GM21619 (cell line): ENCODE measurements at regions not wholly inside any gene's neighbourhood (a gene's known extent, or its start where the extent isn't known, plus 50 kb on each side); places are given as distances from the start of the nearest gene placed in this dataset.
"Not testable (repeated sequence)": the region's sequence is repeated elsewhere in the genome, so short reads cannot be mapped to it uniquely, and the experiment has no call there.

Experiments used
- ATAC-seq: cut with Tn5 transposase; IDR thresholded peaks from one replicate; pipeline ENCODE4 v1.9.1; 2021; ENCODE audit not compliant: unreplicated experiment

DNA sequence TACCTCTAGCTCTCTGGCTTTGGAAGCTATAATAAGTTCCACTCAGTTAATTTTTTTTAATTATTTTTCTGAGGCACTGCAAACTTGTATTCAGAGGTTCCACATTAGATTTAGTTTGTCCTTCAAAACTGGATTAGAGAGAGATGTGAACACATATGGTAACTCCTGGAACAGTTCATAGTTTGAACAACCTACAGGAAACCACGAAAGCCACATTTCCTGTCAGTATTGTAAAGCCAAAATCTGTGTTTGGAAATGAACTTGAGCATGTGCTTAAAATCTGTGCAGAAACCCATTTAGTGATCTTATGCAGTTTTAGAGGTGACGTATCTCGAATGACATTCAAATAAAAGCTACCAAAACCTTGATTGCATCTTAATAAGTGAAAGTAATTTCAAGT, 1952.0 kb downstream of the OLFM4 start:
- no peak for ATAC-seq

DNA sequence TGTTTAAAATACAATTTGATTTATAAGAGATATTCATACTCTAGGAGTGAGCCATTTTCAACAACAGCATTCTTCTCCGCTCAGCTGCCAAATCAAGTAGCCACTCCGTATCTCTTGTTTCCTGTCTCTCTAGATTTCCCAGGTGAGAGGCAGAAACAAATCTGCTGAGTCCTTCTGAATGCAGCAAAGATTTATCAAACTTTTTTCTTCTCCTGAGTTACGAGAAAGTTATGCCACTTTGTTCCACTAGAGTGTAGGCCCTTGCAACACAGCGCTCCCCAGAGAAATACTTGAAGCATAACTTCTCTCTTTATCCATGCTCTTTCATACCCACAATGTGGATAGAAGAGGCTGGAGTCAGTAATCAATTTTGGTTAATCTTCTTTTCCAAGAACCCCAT, 1960.8 kb downstream of the OLFM4 start:
- ATAC-seq: no peak

DNA sequence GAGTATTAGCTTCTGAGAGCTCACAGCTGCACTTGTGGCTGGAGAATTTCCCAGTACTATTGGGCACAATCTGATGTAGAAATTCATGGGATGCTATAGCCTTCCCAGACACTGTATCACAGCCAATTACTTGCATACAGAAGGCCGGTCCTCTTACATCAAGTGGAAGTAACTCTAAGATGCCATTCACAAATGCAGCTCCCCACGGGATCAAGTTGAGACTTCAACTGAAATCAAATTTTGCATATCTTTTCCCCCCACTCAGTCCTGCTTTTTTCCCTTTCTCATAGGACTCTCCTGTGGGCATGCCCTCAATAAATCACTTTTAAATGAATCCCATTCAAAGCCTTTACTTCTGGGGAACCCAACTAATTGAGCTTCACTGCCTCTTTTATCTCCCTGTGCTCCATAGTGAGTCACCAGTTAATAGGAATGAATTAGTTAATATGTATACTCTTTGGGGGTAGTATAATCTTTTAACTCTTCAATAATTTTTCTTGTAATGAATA, 1970.8 kb downstream of the OLFM4 start:
- no peak for ATAC-seq

DNA sequence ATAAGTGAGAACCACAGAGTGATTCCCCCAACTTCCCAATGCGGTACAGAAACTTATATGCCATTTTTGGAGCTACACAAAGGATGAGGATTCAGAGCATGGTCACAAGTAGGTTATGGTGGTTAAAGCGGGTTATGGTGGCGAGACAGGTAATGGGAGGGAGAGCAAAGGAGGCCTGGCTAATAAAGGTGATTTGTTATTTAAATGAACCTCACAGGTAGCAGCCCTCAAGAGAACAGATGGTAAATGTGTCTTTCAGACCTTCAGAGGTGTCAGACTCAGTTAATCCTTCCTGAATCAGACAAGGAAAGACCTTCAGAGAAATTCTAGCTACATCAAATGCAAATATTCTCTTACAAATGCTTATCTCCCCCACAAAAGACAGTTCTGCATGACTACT, 1971.4 kb downstream of the OLFM4 start:
- no peak for ATAC-seq

DNA sequence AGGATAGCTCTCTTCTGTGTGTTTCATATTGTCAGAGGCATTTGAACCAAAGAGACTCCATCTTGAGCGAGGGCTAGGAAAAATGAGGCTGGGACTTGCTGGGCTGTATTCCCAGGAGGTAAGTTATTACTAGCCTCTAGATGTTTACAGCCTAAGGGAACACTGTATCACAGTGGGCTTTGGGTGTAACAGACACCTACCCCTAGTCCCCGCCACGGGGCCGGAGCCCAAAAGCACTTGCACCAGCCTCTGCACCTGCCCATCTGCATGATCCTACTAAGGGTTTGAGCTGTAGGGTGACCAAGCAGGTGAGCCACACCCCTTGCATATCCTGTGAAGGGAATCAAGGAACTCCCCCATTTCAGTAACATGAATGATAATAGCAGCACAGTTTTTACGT, 1972.2 kb downstream of the OLFM4 start:
- no peak for ATAC-seq

DNA sequence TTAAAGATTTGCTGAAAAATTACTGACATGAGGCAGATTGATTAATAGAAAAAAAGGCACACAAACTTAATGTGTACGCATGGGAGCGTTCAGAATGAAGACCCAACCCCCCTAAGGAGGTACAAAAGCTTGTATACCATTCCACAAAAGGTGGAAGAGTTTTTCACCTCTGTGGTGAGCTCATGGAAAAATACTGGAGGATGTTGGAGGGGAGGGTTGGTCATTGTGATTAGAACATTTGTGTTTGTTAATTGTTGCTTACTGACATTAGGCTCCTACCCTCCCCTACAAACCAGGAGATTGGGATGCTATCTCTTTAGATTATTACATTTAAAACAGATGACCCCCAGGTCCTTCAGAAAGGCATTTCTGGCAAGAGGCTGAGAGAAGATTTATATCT, 1973.3 kb downstream of the OLFM4 start:
- ATAC-seq: no peak

DNA sequence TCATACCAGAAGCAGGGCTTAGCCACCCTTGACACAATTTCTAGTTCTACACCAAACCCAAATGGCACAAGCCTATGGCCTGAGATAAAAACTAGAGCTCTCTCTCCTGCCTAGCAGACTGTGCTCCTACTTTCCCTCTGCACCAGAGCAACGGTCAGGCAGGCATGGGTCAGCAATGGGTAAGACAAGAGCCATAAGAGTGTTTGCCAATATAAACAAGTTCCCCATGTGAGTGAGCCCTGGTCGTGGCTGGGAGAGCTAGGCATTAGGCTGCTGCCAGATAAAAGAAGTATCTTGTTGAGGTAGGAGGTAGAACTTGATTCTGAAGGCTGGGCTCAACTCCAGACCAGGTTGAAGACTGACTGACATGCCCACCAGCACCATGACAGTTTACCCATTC, 1979.1 kb downstream of the OLFM4 start:
- no peak for ATAC-seq

DNA sequence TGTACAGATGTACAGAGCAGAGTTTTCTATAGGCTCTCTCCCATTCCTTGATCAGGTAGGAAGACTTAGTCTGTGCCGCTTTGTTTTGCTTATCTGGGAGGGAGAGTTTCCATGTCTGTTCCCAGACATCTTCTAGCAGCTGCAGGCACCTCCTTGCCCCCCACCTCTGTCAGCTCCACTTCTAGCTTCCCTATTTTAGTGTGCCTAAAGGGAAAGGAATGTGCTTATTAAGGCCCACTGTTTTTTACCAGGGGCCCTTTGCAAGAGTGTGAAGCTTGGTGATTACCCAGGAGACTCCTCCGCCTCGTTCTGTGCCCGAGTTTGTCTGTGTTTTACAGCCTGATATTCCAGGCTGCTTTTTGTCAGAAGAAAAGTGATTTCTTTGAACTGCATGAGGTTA, 1984.4 kb downstream of the OLFM4 start:
- ATAC-seq: no peak

DNA sequence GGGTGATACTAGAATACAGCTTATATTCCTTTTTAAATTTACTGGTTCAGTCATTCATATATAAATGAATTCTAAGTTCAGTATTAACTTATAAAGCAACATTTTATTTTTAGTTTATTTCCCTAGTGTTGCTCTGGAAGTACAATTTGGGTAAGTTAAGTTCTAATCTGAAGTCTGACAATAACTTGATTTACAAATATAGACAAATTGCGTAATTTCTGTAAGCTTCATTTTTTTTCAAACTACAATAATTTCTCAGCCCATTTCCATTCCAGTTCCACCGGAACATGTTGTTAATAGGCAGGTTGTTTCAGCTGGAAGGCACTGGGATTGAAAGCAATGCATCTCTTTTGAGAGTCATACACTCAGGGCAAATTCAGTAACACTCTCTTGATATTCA, 2000.7 kb downstream of the OLFM4 start:
- no peak for ATAC-seq

DNA sequence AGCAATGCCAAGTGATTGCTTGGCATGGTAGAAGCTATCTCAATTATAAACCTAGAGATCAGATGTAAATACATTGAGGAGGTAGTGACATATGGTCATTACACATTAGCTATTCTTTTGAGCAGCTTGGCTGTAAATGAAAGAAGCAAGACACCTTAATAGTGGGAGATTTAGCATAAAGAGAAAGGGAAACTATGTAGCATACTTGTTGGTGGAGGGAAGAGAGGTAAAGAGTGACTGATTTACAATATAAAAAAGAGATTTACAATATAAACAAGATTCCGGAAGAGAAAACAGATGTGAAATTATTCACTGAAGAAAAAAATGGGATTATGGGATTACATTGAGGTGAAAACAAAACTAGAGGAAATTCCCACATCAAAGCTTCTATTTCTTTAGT, 2009.6 kb downstream of the OLFM4 start:
- ATAC-seq: no peak

DNA sequence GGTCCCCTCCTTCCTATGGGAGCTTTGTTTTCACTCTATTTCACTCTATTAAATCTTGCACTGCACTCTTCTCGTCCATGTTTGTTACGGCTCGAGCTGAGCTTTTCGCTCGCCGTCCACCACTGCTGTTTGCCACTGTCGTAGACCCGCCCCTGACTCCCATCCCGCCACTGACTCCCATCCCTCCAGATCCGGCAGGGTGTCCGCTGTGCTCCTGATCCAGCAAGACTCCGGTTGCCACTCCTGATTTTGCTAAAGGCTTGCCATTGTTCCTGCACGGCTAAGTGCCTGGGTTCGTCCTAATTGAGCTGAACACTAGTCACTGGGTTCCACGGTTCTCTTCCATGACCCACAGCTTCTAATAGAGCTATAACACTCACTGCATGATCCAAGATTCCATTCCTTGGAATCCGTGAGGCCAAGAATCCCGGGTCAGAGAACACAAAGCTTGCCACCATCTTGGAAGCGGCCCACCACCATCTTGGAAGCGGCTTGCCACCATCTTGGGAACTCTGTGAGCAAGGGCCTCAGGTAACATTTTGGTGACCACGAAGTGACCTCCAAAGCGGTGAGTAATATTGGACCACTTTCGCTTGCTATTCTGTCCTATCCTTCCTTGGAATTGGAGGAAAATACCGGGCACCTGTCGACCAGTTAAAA, 2025.4 kb downstream of the OLFM4 start:
- ATAC-seq: not testable (repeated sequence)

DNA sequence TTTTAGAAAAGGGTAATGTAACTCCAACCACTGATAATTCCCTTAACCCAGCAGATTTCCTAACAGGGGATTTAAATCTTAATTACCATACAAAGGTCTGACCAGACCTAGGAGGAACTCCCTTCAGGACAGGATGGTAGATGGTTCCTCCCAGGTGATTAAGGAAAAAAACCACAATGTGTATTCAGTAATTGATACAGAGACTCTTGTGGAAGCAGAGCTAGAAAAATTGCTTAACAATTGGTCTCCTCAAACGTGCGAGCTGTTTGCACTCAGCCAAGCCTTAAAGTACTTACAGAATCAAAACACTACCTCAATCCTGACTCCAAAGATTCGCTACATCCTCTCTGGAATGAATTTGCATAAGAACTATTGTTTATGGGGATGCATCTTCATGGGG, 2027.1 kb downstream of the OLFM4 start:
- not testable (repeated sequence) for ATAC-seq

DNA sequence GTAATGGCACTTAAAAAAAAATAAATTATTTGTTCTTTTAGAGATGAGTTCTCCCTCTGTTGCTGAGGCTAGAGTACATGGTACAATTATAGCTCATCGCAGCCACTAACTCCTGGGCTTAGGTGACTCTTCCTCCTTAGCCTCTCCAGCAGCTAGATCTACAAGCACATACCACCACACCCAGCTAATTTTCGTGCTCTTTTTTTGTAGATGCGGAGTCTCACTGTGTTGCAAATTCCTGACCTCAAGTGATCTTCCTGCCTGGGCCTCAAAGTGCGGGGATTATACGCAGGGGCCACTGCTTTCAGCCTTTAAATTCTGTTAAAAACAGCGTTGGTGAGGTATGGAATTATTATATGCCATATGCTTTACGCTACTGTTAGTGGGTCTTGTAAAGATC, 2034.0 kb downstream of the OLFM4 start:
- ATAC-seq: no peak

DNA sequence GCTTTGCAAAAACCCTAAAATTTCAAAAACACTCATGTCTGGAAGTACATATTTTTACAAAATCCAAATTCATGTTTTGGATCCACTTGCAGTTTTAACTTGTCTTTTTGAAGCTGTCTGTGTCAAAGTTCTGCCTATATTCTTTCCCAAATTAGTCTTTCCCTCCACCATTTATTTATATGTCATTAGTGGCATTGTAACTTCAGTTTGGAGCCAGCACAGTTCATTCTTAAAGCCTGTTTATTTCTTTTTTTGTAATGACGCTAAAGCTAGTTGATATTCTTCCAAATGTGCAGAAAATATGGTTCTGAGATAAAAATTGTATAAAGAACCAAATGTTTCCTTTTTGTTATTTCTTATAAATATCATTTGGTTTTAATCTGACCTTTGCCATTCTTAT, 2039.3 kb downstream of the OLFM4 start:
- no peak for ATAC-seq

DNA sequence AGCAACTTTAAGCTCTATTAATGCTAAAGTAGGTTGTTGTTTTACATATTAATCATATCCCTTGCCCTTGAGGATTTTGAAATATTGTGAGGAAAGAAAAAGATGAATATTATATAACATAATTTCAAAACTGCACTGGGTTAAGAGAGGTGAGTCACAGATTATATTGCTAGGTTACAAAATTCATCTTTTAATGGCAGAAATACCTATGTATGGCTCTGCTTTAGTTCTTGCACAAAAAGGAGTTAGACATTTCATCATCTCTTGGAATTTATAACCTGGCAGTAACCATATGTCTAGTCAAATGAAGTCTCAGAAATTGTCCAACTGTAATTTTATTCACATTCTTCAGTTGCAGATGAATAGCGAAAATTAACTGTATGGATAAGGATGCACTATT, 2041.1 kb downstream of the OLFM4 start:
- no peak for ATAC-seq

DNA sequence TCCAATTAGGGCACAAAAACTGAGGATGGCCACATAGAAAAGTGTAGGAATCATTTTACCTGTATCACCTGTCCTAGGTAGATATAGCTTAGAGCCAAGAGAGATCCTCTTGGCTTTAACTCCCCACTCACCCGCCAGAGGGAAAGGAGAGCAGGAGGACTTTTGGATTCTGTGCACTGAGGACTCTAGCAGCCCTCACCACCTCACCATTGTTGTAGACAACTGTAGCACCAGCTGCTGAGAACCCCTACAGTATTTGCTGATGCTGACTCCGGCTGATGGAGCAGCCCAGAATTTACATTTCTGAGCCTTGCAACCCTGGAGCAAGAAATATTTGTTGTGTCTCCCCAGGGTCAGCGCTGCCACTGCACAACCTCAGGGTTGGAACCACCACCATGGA, 2044.4 kb downstream of the OLFM4 start:
- ATAC-seq: no peak

DNA sequence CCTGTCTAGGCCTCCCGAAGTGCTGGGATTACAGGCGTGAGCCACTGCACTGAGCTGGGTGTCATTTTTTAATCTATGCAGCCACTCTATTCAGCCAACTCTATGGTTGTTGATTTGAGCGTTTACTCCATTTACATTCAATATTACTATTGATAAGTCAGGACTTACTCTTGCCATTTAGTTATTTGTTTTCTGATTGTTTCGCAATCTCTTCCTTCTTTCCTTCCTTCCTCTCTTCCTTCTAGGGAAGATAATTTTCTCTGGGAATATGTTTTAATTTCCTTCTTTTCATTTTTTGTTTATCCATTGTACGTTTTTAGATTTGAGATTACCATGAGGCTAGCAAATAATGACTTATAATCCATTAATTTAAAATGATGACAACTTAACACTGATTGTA, 2056.0 kb downstream of the OLFM4 start:
- ATAC-seq: no peak

DNA sequence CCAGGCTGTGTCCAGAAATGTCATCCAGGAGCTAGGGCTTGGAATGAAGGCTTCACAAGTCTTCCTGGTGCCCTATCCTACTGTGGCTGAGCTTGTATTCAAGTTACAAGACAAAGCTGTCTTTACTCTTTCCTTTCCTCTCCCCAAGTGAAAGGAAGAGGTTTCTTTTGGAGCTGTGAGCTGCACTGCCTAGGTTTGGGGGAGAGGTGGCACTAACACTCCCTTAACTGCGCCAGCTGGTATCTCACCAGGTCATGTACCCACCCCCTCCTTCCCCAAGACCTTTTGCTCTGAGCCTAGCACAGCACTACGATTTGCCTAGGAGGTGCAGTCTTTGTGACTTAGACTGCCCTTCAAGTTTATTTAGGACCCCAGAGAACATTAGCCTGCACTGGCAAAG, 2053.6 kb upstream of the PRR20A start:
- ATAC-seq: no peak

DNA sequence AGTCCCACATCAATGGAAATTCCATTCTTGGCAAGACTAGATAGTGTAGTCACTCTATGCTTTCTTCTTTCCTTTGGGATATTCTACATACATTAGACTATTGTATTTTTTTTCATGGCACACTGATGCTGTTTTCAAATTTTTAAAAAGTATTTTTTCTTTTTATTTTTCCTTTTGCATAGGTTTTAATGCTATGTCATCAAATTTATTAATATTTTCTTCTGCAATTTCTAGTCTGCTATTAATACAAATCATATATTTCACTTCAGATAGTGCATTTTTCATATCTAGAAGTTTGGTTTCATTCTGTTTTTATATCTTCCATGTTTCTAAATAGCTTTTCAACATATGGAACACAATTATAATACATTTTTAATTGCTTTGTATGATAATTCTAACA, 2050.1 kb upstream of the PRR20A start:
- no peak for ATAC-seq

DNA sequence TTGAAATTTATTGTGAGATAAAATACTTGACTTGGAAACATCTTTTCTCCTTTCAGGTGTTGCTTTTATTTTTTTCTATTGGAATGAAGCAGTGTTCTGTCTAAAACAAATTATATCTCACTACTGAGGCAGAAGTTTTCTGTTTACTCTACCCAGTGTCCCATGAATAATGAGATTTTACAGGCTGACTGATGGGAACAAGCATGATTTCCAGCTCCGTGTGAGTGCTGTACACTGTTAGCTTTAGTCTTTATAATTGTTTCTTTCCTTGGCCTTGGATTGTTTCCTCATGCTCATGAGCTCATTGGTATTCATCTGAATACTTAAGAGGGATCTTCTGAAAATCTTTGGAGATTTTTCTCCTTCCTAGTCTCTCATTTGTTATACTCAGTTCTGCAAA, 2049.5 kb upstream of the PRR20A start:
- no peak for ATAC-seq

DNA sequence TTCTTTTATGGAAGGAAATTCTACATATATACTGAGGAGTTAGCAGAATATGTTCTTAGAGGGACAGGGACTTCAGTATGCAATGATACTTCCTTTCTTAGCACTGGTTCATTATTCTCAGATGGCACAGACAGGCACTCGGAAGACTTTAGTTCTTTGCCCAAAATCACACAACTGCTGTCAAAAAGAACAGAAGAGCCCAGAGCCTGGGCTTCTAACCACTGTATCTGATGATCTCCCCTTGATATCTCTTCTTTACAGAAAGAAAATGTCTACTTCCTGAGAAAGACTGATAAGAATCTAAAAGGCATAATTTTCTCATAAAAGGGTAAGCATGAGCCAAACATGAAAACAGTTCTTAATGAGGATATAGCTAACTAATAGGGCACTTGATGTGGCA, 2034.2 kb upstream of the PRR20A start:
- no peak for ATAC-seq

DNA sequence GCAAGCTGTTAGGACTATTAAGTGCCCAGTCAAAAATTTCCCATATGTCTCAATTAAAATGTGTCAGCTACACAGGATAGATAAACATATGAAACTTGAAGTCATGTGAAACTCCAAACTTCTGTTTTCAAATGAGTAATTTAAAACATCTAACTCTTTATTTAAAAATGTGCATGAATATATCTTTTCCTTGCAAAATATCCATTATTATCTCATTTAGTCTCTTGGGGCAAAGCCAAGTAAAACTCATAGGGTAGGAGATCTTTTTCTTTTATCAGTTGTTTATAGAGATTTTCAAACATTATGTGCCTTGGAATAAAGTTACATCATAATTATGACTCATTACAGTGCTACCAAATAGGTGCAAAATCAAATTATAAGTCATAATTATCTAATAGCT, 2020.1 kb upstream of the PRR20A start:
- ATAC-seq: no peak

DNA sequence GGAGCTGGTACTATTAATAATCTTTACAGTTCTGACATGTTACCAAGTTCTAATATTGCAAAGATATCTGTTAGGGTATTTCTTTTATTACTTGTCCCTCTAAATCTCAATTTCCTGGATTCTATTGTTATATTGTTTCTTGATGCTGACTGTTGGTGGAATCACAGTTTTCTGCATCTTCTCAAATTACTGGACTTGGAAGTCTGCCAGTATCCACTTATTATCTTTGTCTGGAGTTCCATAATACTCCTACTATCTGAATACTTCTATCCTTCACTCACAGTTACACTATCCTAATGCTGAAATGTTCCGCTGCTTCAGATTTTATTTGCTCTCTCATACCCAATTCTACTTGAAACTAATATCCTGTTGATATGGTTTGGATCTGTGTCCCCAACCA, 1985.7 kb upstream of the PRR20A start:
- ATAC-seq: no peak
